ENCODE measurements at regions not wholly inside any gene's neighbourhood (a gene's known extent, or its start where the extent isn't known, plus 50 kb on each side); places are given as distances from the start of the nearest gene placed in this dataset.
"Not testable (repeated sequence)": the region's sequence is repeated elsewhere in the genome, so short reads cannot be mapped to it uniquely, and the experiment has no call there.

DNA sequence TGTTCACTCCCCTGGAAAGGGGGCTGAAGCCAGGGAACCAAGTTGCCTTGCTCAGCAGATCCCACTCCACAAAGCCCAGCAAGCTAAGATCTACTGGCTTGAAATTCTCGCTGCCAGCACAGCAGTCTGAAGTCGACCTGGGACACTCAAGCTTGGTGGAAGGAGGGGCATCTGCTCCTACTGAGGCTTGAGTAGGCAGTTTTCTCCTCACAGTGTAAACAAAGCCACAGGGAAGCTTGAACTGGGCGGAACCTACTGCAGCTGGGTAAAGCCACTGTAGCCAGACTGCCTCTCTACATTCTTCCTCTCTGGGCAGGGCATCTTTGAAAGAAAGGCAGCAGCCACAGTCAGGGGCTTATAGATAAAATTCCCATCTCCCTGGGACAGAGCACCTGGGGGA is 495.0 kb downstream of the USP25 start:
- not testable (repeated sequence) for DNase-seq (ENCODE audit: low spot score)

DNA sequence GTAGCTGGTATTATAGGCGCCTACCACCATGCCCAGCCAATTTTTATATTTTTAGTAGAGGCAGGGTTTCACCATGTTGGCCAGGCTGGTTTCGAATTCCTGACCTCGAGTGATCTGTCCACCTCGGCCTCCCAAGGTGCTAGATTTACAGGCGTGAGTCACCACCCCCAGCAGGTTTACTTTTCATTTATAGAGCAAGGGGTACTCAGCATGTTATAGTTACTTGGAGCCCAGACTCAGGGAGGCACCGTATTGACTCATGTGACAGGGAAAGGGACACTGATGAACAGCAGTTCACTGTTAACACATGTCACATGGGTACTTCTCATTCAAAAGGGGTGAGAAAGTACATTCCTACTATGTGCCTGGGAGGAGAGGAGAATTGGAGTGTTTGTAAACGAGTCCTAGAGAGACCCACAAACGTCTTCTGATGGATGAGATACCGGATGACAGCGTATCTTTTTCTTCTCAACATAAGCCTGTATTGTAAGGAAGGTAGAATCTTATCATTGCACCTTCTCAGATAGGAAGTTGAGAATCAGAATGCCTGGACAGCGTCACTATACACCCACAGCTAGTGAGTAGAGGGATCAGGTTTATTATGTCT is 510.0 kb downstream of the USP25 start:
- DNase-seq (ENCODE audit: low spot score), result no peak

DNA sequence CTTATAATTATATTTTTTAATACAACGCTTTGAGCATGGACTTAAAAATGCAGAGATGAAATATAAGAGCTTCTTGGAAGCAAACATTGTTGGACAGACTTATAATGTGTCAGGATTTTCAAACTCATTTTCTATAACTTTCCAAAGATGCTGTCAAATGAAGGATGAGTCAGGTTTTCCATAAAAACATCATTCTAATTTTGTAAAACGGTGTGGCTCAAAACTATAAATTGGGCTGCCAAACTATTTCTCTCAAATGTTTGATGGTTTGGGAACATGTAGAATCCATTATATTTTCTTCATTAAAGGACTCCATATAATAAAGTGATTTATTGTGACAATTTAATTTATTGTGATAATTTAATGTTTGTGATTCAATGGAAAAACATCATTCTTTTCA is 511.2 kb downstream of the USP25 start:
- DNase-seq (ENCODE audit: low spot score), result no peak

DNA sequence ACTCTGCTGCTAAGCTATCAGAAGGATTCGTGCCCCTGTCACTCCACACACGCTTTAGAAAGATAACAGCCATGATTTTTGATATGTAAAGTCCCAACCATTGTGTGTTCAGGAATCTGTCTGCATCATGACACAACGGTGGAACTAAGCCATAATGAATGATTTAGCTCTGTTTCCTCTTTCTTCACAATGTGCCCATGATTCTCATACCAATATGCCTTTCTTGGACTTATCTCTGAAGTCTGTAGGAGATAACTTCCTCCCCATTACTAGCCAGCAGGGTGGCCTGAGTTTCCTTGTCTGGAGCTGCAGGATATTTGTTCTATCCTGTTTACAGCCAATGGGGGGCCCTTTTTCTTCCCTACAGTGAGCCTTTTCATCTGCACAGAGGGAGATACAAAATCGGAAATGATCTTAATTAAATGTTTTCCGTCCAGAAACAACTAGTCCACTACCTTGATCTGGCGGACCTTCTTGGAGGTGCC is 511.7 kb downstream of the USP25 start:
- no peak for DNase-seq (ENCODE audit: low spot score)

DNA sequence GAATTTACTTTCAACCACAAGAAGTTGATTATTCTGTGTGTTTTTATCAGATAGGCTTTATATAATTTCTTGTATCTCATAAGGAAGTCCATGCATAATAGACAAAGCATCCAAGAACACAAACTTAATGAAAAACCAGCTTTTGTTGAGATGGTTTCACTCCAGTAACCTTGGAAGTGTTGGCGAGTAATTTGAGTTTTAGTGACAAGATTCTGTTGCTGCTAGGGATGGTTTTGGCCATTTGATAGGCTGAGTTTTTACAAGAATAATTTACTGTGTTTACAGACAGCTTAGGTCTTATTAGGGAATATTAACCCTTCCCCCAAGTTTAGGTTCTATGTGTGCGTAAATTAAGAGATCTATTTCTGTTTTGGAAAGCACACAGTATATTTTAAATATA is 513.6 kb downstream of the USP25 start:
- no peak for DNase-seq (ENCODE audit: low spot score)

DNA sequence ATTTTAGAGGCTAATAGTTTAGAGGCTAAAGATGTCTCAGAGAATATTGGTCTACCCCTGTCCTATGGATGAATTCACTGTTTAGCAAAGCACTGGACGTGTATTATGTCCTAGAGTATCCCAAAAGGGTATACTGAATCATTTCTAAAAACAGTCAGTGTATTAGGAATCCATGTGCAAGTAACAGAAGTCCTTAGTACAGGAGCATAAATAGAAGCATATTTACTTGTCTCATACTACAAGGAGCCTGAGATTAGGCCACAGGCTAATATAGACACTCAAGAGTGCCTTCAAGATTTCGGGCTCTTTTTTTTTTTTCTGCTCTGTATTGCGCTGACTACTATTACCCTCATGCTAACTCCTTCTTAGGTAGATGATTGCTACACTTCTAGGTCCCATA is 518.9 kb downstream of the USP25 start:
- no peak for DNase-seq (ENCODE audit: low spot score)

DNA sequence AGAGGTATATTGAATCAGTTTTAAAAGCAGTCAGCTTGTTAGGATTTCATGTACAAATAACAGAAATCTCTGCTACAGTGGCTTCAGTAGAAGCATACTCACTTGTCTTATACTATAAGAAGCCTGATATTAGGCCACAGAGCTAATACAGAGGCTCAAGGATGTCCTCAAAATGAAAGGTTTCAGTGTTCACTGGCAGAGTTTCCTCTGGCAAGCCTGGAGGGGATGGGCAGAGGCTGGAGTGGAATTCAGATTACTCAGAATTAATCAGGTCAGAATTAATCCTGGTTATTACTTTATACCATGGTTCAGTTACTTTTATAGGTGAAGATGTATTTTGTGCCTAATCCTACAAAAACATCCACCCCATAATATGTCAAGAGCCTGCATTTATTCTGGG is 520.5 kb downstream of the USP25 start:
- DNase-seq (ENCODE audit: low spot score), result no peak

DNA sequence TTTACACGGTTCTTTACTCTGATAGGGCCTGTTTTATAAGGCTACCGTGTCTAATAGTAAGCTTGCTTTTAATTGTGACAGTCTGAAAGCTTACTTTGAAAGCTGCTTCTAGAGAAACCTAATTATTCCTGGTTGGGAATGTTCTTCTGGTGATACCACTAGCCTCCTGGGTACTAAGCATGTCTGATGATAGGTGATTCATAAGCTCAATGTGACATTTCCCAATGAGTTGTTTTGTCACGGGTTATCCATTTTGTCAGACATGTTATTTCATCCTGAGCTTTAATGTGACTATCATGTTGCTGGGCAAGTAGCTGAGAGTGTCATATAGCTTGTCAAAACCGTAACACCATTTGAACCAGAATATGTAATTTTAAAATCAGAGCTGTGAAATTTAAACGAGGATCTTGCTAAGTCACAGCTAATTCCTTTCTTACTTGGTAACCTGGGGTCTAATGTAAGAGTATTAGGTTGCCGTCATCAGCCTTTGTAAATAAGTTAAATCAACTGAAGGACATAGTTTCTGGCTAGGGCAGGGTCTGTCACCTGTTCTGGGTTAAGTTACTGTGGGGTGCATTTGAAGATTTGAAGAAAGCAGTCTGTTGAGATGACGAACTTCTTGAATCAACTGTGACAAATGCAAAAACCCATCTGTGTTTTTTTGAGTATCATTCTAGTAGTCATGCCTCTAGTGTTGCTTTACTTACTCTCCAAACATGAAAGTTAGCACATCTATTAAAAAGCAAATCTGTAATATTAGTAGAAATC is 529.2 kb downstream of the USP25 start:
- no peak for DNase-seq (ENCODE audit: low spot score)

DNA sequence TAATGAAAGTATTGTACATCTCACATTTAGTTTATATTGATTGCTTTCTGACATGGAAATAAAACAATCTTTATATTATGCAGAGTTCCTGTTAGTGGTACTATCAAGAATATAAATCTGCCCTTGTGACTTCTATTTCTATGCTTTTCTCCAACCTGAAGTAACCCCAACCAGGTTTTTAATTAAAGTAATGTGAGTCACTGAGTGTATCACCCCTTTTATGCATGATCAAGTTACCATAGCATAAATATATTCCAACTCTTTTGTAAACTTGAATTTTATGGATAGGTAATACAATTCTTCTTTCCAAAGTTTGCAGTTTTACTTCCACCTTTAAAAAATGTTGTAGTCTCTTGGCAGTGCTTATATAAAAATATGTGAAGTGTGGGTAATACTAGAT is 532.3 kb downstream of the USP25 start:
- DNase-seq (ENCODE audit: low spot score), result no peak

DNA sequence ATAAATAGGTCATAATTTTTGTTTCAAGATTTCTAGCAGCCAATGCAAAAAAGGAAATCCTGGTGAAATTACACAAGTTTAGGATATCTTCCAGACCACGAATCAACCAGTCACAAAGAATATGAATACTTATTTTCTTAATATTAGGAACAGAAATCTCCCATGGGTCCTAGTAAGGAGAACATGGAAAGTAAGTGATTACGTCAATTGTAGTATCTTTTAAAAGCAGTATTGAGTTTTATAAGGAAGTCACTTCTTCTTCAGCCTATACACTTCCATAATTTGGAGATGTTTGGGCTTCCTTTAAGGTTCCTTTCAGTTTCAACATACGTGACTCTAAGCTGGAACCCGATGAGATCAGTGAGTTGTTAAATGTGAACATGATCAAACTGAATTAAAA is 534.5 kb downstream of the USP25 start:
- no peak for DNase-seq (ENCODE audit: low spot score)

DNA sequence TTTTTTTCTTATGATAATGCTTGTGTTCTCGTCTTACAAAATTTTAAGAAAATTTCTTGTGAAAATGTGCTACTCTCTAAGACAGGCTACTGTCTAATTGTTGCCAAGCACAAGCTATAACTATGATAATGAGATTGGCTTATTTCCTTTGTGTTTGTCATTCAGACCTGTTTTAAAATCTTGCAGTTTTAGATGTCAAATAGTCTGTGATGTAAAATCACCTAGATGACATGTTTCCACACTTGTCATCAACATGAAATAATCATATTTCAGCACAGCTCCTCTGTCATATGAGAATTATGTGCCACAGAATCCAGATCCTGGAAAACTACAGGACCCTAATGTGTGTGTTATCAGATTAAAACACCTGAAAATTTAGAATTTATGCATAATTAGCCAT is 539.7 kb downstream of the USP25 start:
- no peak for DNase-seq (ENCODE audit: low spot score)

DNA sequence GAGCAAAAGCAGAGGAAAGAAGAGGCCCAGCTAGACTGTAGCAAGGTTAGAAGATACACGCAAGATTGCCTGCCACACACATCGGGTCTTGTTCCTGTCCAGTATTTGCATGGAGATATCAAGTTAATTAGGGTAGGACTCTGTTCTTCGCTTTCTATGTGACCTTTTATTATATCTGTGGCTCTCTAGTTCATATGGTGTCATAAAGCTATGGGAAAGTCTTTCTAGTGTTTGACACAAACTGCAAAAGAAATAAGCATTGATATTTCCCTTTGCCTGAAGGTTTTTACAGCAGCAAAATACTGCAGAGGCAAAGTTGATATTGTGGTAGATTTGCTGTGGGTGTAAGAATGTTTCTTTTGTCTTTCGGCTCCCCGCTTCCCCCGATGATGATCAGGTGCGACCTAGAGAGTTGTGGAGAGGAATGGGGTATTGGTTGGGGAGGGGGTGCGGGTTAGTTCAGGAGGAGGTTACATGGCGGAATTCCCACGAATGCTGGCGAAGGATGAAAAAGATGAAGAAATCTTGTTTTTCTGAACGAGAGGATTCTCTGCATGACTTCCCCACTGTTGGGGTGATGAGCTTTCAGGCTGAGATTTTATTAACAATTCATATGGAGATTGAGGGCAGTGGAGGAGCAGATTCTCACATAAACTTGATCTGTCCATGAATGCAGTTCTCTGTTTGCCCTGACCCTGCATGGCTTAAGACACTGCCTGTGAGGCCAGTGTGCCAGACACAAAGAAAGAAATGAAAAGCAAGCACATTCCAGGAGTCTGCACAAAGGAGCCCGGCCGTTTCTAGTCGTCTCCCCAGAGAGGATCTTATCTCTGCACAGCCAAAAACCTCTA is 550.2 kb downstream of the USP25 start:
- no peak for DNase-seq (ENCODE audit: low spot score)

DNA sequence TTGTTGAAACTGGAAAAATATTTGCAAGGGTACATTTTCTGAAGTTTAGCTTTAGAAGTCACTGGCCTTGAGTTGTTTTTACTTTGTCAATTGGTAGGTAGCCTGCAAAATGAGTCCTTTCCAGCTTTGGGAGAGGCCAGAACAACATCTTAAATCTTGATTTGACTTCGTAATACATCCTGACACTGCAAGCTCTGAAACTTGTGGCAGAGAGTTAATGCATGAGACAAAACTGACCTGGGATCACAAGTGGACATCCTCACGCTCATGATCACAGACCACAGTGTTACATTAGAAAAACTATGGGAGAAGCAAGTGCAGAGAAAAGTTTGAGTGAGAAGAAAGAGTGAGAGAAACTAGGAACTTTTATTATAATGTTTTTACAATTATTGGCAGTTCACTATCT is 550.9 kb downstream of the USP25 start:
- DNase-seq (ENCODE audit: low spot score), result no peak

DNA sequence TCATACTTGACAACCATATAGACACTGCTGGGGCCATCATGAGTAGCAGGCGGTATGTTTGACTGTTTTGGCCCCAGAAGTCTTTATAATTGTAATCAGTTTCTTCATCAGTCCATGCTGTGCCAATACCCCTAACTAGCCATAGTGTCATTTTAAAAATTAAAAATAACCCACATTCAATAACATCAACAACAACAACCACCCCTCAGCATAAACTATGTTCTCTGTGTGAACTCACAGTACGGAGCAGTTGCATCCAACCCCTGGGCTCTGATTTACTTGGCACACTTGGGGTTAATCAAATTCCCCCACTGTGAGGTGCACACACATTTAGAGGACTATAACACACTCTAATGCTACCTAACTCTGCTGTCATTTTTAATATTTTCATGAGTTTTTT is 553.7 kb downstream of the USP25 start:
- no peak for DNase-seq (ENCODE audit: low spot score)

DNA sequence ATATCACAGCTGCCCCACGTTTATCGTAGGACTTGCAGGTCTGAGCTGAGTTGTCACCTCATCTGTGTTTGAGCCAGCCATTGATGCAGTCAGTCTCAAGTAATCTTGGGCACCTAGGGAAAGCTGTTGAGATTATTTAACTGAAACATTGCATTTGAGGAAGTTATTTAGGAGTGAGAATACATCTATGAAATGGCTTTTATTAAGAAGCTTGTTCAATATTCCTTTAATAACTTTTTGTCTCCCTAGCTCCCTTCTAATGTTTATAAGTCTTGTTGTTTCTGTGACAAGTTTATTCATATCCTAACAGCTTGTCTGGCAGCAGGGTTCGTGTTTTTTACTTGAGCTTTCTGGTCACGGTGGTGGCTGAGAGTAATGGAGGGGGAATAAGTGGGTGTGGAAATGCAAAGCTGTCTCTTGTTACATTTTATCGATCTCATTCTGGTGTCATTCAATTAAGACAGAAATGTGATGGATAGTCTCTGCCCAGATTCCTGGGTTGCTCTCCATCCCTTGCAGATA is 555.9 kb downstream of the USP25 start:
- DNase-seq (ENCODE audit: low spot score), result no peak

DNA sequence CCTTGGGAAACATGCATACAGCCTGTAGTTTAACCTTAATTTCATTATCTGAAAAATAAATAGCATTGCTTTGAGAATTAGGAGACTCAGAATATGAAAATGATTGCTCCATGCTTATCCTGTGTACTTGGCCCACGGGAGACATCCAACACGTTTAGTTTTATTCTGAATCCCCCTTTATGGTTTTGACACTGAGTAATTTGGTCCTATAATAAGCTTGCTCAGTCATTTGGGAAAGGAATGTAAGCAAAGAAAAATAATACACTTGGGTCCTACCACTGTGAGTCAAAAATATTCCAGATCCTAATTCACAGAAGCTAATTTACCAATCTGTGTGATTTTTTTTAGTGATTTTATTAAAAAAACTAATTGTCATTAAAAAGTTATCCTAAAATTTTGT is 557.3 kb downstream of the USP25 start:
- no peak for DNase-seq (ENCODE audit: low spot score)

DNA sequence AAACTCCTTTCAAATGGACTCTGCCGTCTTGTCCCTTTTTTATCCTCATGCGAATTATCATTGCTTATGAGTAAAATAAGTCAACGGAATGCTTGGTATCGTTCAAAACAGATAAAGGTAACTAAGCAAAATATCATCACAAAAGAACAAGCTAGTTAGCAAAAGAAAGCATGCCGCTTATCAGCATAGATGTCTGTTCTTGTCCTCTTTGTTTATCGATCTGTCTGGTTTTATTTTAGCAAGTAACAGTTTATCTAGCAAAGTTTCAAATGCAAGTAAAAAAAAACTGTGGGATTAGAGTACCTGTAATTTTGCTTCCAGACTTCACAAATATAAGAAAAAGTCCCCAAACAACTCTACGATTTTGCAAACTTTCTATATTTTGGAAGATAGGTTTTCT is 561.5 kb downstream of the USP25 start:
- DNase-seq (ENCODE audit: low spot score), result no peak

DNA sequence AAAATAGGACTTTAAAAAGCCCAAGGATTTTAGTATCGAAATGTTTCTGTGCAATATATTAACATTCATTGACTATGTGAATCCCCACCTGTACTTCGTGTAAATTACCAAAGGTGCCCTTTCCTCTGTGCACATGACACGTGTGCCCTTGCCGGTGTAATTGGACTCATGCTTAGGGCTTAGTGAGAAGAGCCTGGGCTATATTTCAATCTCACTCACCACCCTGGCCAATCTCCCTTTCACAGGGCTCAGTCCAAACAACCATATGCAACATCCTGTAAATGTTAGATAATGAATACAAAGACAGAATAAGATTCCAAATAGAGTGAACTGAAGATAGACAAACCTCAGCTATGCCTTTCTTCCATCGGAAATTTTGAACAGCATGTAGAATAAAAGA is 564.3 kb downstream of the USP25 start:
- no peak for DNase-seq (ENCODE audit: low spot score)

DNA sequence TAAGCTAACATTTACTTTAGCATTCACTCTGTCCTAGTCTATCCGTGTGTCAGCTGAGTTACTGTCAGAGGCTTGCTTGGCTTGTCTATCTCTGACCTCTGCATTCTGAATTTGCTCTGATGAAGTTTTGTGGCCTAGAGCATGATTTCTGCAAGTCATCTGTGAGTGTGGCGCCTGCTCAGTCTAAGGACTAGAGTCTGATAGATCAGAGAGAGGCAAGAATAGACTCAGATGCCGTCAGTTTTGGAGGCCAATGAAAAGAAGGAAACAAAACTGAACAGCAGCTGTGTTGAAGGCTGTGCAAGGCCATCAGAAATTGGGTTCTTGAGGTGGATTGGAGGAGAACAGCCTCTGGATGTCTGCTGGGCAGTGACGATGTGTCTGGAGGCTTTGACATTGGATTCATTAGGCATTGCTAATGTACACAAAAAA is 573.1 kb downstream of the USP25 start:
- no peak for DNase-seq (ENCODE audit: low spot score)

DNA sequence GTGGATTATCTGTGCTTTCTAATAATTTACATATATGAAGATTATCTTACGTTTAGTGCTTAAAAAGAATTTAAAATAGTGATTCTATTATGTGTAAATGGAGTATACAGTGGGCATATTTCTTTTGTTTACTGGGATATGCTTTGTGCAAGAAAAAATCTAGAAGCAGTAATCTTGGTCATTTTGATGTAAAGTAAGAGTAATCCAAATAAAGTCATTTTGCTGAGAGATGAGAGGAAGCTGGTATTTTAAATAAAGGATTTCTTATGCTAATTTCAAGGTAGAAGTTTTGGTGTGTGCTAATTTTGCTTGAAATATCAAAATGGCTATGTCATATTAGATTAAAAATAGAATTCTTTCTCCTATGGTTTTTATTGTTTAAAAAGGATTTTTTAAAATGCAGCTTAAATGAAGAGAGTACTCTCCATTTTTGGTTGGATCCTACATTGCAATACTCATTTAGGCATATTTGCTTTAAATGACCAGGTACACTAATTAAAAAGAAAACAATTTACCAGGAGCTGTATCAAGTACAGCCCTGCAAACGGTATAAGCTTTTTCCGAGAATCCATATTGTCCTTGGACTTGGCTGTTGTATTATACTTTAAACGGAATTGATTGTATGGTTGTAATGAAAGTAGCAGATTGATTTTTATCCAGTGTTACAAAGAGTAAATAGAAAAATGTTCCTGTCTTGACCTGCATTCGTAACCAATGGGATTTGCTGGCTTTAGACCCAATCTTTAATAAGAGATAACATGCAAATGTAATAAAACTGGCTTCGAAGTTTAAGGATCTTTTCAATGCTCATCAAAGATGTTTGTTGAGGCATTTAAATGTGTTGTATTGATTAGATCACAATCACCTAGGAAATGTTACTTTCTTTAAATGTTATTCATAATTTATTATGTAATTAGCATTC is 574.7 kb downstream of the USP25 start:
- DNase-seq (ENCODE audit: low spot score), result no peak

DNA sequence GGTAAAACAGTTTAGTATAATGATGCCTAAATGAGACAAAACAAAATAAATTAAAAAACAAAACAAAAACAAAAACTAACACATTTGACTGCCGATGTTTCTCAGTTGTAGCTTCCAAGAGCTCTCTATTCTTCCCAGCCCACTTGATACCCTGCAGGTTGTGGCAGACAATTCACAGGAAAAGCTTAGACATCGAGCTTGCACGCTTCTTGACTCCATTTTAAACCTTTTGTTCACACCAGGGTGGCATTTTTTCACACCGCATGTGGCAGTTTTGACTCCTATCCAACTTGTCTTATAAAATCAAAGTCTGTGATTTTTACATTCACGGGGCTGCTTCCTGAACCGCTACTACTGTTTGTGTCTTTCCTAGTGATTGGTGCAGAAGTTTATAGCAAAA is 575.9 kb downstream of the USP25 start:
- no peak for DNase-seq (ENCODE audit: low spot score)

DNA sequence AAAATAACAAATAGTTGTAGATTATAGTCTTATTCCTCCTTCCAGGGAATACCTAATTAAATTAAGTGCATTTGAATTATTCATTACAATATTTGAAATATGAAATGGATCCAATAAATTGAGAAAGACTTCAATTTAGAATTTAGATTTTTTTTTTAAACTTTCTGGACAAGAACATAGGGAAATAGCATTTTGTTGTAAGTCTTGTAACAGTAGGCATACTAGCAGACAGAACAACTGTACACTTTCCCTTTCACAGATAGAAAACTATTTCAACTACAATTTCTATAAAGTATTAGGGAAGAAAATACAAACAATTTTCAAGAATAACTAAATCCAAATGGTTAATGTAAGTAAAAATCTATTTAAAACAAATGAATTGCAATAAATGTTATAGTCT is 577.5 kb downstream of the USP25 start:
- no peak for DNase-seq (ENCODE audit: low spot score)

Data from RKO (cell line).